HG02884 (cell line): ENCODE measurements at regions not wholly inside any gene's neighbourhood (a gene's known extent, or its start where the extent isn't known, plus 50 kb on each side); places are given as distances from the start of the nearest gene placed in this dataset.

Experiments
- ATAC-seq: cut with Tn5 transposase; IDR thresholded peaks from one replicate; pipeline ENCODE4 v1.9.1; 2021; ENCODE audit warnings: mild to moderate bottlenecking, moderate library complexity; ENCODE audit not compliant: unreplicated experiment

GRCh38 chr20:60354024-60354580 is 395.9 kb downstream of the CDH26 start:
- no peak for ATAC-seq

- ATAC-seq = no peak
Observed at GRCh38 chr20:60358101-60358500, 399.9 kb downstream of the CDH26 start.

- no peak for ATAC-seq
Observed at GRCh38 chr20:60359010-60359409, 400.8 kb downstream of the CDH26 start.

- no peak for ATAC-seq
Observed at GRCh38 chr20:60361761-60362395, 403.7 kb downstream of the CDH26 start.

- ATAC-seq = no peak
Observed at GRCh38 chr20:60362531-60362930, 404.3 kb downstream of the CDH26 start.

- ATAC-seq = no peak
Observed at GRCh38 chr20:60363698-60364097, 405.5 kb downstream of the CDH26 start.

- ATAC-seq = no peak
Observed at GRCh38 chr20:60365064-60365666, 406.9 kb downstream of the CDH26 start.

GRCh38 chr20:60365882-60366281 is 407.7 kb downstream of the CDH26 start:
- no peak for ATAC-seq

GRCh38 chr20:60371384-60371783 is 413.2 kb downstream of the CDH26 start:
- ATAC-seq = no peak

- no peak for ATAC-seq
Observed at GRCh38 chr20:60372275-60372674, 414.1 kb downstream of the CDH26 start.

GRCh38 chr20:60372822-60373221 is 414.6 kb downstream of the CDH26 start:
- ATAC-seq = no peak

- ATAC-seq = no peak
Observed at GRCh38 chr20:60378620-60379019, 420.4 kb downstream of the CDH26 start.

- no peak for ATAC-seq
Observed at GRCh38 chr20:60381643-60382400, 423.6 kb downstream of the CDH26 start.

GRCh38 chr20:60389441-60389840 is 431.2 kb downstream of the CDH26 start:
- no peak for ATAC-seq

GRCh38 chr20:60389882-60390281 is 431.7 kb downstream of the CDH26 start:
- no peak for ATAC-seq

GRCh38 chr20:60395991-60396390 is 437.8 kb downstream of the CDH26 start:
- ATAC-seq = no peak

- no peak for ATAC-seq
Observed at GRCh38 chr20:60400567-60400966, 442.3 kb downstream of the CDH26 start.

- no peak for ATAC-seq
Observed at GRCh38 chr20:60402189-60403058, 444.2 kb downstream of the CDH26 start.

GRCh38 chr20:60403105-60403741 is 445.0 kb downstream of the CDH26 start:
- no peak for ATAC-seq

- ATAC-seq = no peak
Observed at GRCh38 chr20:60407011-60407771, 449.0 kb downstream of the CDH26 start.
